HUES6 (cell line): ENCODE measurements at regions not wholly inside any gene's neighbourhood (a gene's known extent, or its start where the extent isn't known, plus 50 kb on each side); places are given as distances from the start of the nearest gene placed in this dataset.

Source experiments
- H3K27ac ChIP-seq: 2 replicates; pipeline ENCODE4 v1.7.0; 2013; ENCODE audit warnings: low read depth, mild to moderate bottlenecking, low read length, inconsistent platforms
- H3K27me3 ChIP-seq: 2 replicates; pipeline ENCODE4 v1.6.1; 2013; ENCODE audit warnings: low read length; ENCODE audit not compliant: control insufficient read depth, insufficient read depth
- H3K36me3 ChIP-seq: 2 replicates; pipeline ENCODE4 v1.6.1; 2013; ENCODE audit warnings: low read length; ENCODE audit not compliant: control insufficient read depth, insufficient read depth
- H3K4me1 ChIP-seq: 2 replicates; pipeline ENCODE4 v1.6.1; 2013; ENCODE audit warnings: low read length; ENCODE audit not compliant: control insufficient read depth, insufficient read depth
- H3K4me3 ChIP-seq: 2 replicates; pipeline ENCODE4 v1.5.1; 2013; ENCODE audit warnings: low read depth, low read length
- H3K9ac ChIP-seq: one replicate; pipeline ENCODE4 v1.6.1; 2013; ENCODE audit warnings: mild to moderate bottlenecking, low read length
- H3K9me3 ChIP-seq: 2 replicates; pipeline ENCODE4 v1.6.1; 2013; ENCODE audit warnings: low read depth, low read length; ENCODE audit not compliant: control insufficient read depth, insufficient read depth

- Histone ChIP-seq H3K4me1 (peaks cover 6% of the 10 kb centered on the region), H3K36me3 (no peaks in the 10 kb centered on the region), H3K27me3 (no peaks in the 10 kb centered on the region), H3K4me3 (no peak overlapping the region), H3K9me3 (no peaks in the 10 kb centered on the region), H3K9ac (no peak overlapping the region), H3K27ac (no peak overlapping the region)
Observed at GRCh38 chr16:73306901-73307413, 259.0 kb upstream of the ZFHX3 start.

GRCh38 chr16:73304008-73304774 lies 256.3 kb upstream of the ZFHX3 start:
- Histone ChIP-seq H3K4me3 (no peak overlapping the region), H3K27me3 (no peaks in the 10 kb centered on the region), H3K9me3 (no peaks in the 10 kb centered on the region), H3K4me1 (peaks cover 6% of the 10 kb centered on the region), H3K9ac (no peak overlapping the region), H3K36me3 (no peaks in the 10 kb centered on the region), H3K27ac (no peak overlapping the region)

GRCh38 chr16:73302942-73303341 lies 255.0 kb upstream of the ZFHX3 start:
- H3K36me3 ChIP-seq, result no peaks in the 10 kb centered on the region
- no peak overlapping the region for H3K27ac ChIP-seq
- no peak overlapping the region for H3K9ac ChIP-seq
- no peaks in the 10 kb centered on the region for H3K27me3 ChIP-seq
- H3K9me3 ChIP-seq, result no peaks in the 10 kb centered on the region
- H3K4me1 ChIP-seq, result peaks cover 6% of the 10 kb centered on the region
- H3K4me3 ChIP-seq, result no peak overlapping the region

- Histone ChIP-seq H3K9me3 (no peaks in the 10 kb centered on the region), H3K27me3 (no peaks in the 10 kb centered on the region), H3K36me3 (no peaks in the 10 kb centered on the region), H3K27ac (no peak overlapping the region), H3K4me1 (peaks cover 6% of the 10 kb centered on the region), H3K4me3 (no peak overlapping the region), H3K9ac (no peak overlapping the region)
Observed at GRCh38 chr16:73301984-73302383, 254.1 kb upstream of the ZFHX3 start.

GRCh38 chr16:73299346-73299745 lies 251.4 kb upstream of the ZFHX3 start:
- Histone ChIP-seq H3K4me1 (peaks cover 2% of the 10 kb centered on the region; the same call in 1 of the 2 replicates), H3K9ac (no peak overlapping the region), H3K9me3 (no peaks in the 10 kb centered on the region), H3K27ac (no peak overlapping the region), H3K36me3 (no peaks in the 10 kb centered on the region), H3K27me3 (no peaks in the 10 kb centered on the region), H3K4me3 (no peak overlapping the region)

- Histone ChIP-seq H3K36me3 (no peaks in the 10 kb centered on the region), H3K9ac (no peak overlapping the region), H3K4me1 (no peaks in the 10 kb centered on the region; the same call in 1 of the 2 replicates), H3K27me3 (no peaks in the 10 kb centered on the region), H3K27ac (no peak overlapping the region), H3K4me3 (no peak overlapping the region), H3K9me3 (no peaks in the 10 kb centered on the region)
Observed at GRCh38 chr16:73298562-73298961, 250.6 kb upstream of the ZFHX3 start.

- H3K4me1 ChIP-seq, result peaks cover 5% of the 10 kb centered on the region; the same call in 1 of the 2 replicates
- H3K27ac ChIP-seq, result no peak overlapping the region
- no peak overlapping the region for H3K4me3 ChIP-seq
- no peaks in the 10 kb centered on the region for H3K36me3 ChIP-seq
- peaks cover 4% of the 10 kb centered on the region; the same call in 1 of the 2 replicates for H3K27me3 ChIP-seq
- H3K9ac ChIP-seq, result no peak overlapping the region
- no peaks in the 10 kb centered on the region for H3K9me3 ChIP-seq
Observed at GRCh38 chr16:73290258-73290657, 242.3 kb upstream of the ZFHX3 start.

GRCh38 chr16:73289232-73289631 lies 241.3 kb upstream of the ZFHX3 start:
- Histone ChIP-seq H3K4me1 (peaks cover 5% of the 10 kb centered on the region; the same call in 1 of the 2 replicates), H3K4me3 (no peak overlapping the region), H3K9ac (no peak overlapping the region), H3K27ac (no peak overlapping the region), H3K36me3 (no peaks in the 10 kb centered on the region), H3K9me3 (no peaks in the 10 kb centered on the region), H3K27me3 (peaks cover 4% of the 10 kb centered on the region; the same call in 1 of the 2 replicates)

GRCh38 chr16:73288520-73288919 lies 240.6 kb upstream of the ZFHX3 start:
- Histone ChIP-seq H3K9ac (no peak overlapping the region), H3K9me3 (no peaks in the 10 kb centered on the region), H3K4me3 (no peak overlapping the region), H3K27ac (no peak overlapping the region), H3K27me3 (peaks cover 4% of the 10 kb centered on the region; the same call in 1 of the 2 replicates), H3K36me3 (no peaks in the 10 kb centered on the region), H3K4me1 (peaks cover 5% of the 10 kb centered on the region; the same call in 1 of the 2 replicates)

GRCh38 chr16:73287859-73288405 lies 240.0 kb upstream of the ZFHX3 start:
- Histone ChIP-seq H3K36me3 (no peaks in the 10 kb centered on the region), H3K9me3 (no peaks in the 10 kb centered on the region), H3K9ac (no peak overlapping the region), H3K4me1 (peaks cover 5% of the 10 kb centered on the region; the same call in 1 of the 2 replicates), H3K27me3 (peaks cover 4% of the 10 kb centered on the region; the same call in 1 of the 2 replicates), H3K27ac (no peak overlapping the region), H3K4me3 (no peak overlapping the region)
